ENCODE measurements at regions not wholly inside any gene's neighbourhood (a gene's known extent, or its start where the extent isn't known, plus 50 kb on each side); places are given as distances from the start of the nearest gene placed in this dataset.

GRCh38 chr2:116582850-116583249 is 1231.6 kb upstream of the DDX18 start:
- Histone ChIP-seq H3K9me3 (peaks cover 10% of the 10 kb centered on the region), H3K4me1 (ENCODE audit: low read depth) (no peaks in the 10 kb centered on the region), H3K36me3 (ENCODE audit: low read depth) (no peaks in the 10 kb centered on the region), H3K4me3 (no peak overlapping the region)
- no peak for DNase-seq
- intact Hi-C loops (cut with DNase I, micrococcal nuclease), result no loop called here
- no peak for TF ChIP-seq CTCF (IDR thresholded peaks at IDR 0.05)
- no peak for ATAC-seq

GRCh38 chr2:116585669-116586327 is 1228.7 kb upstream of the DDX18 start:
- Histone ChIP-seq H3K9me3 (peaks cover 9% of the 10 kb centered on the region), H3K36me3 (ENCODE audit: low read depth) (no peaks in the 10 kb centered on the region), H3K4me1 (ENCODE audit: low read depth) (no peaks in the 10 kb centered on the region), H3K4me3 (no peak overlapping the region)
- no peak for TF ChIP-seq CTCF (IDR thresholded peaks at IDR 0.05)
- DNase-seq (no peak), ATAC-seq (no peak)
- intact Hi-C loops (cut with DNase I, micrococcal nuclease), result no loop called here

GRCh38 chr2:116586328-116586689 is 1228.2 kb upstream of the DDX18 start:
- intact Hi-C loops (cut with DNase I, micrococcal nuclease), result no loop called here

More at GRCh38 chr2:116586328-116586689, 1228.2 kb upstream of the DDX18 start:
- Histone ChIP-seq H3K4me1 (ENCODE audit: low read depth) (no peaks in the 10 kb centered on the region), H3K9me3 (peaks cover 9% of the 10 kb centered on the region), H3K4me3 (no peak overlapping the region), H3K36me3 (ENCODE audit: low read depth) (no peaks in the 10 kb centered on the region)
- DNase-seq (no peak), ATAC-seq (no peak)
- TF ChIP-seq CTCF (IDR thresholded peaks at IDR 0.05), result no peak

All from mucosa of descending colon (tissue), 3 donors.